WTC11 (cell line): ENCODE measurements at regions not wholly inside any gene's neighbourhood (a gene's known extent, or its start where the extent isn't known, plus 50 kb on each side); places are given as distances from the start of the nearest gene placed in this dataset.

Experiments
- ATAC-seq: fragments of 200-7000 bp; cut with Tn5 transposase; 2 replicates; pipeline ENCODE4 v1.10.0; 2021; ENCODE audit warnings: mild to moderate bottlenecking, moderate library complexity
- CTCF ChIA-PET: fragments of 300-600 bp; sonication (Branson Sonifier 250); formaldehyde crosslinking; loops from one replicate; lab custom pipeline; 2021; ENCODE audit warnings: antibody characterized with exemption; lab: Charles Lee
- POLR2A ChIA-PET: fragments of 350-600 bp; sonication (Branson Sonifier 250); formaldehyde crosslinking; loops from one replicate; lab custom pipeline; 2021; ENCODE audit warnings: antibody characterized with exemption; lab: Charles Lee
- DNase-seq: peaks from one replicate; pipeline ENCODE4 v3.0.0; 2021; ENCODE audit warnings: low spot score
- H3K27ac Mint-ChIP-seq: 2 replicates; pipeline ENCODE4 v1.8.0; 2021; ENCODE audit warnings: mixed read lengths
- H3K27me3 Mint-ChIP-seq: 2 replicates; pipeline ENCODE4 v1.8.0; 2021; ENCODE audit warnings: low read depth, mild to moderate bottlenecking, moderate library complexity, mixed read lengths
- H3K36me3 Mint-ChIP-seq: 2 replicates; pipeline ENCODE4 v1.8.0; 2021; ENCODE audit warnings: mixed read lengths
- H3K4me1 Mint-ChIP-seq: 2 replicates; pipeline ENCODE4 v1.8.0; 2022; ENCODE audit warnings: mixed read lengths
- H3K4me3 Mint-ChIP-seq: 2 replicates; pipeline ENCODE4 v1.8.0; 2021; ENCODE audit warnings: mild to moderate bottlenecking, moderate library complexity, mixed read lengths
- H3K9me3 Mint-ChIP-seq: 2 replicates; pipeline ENCODE4 v1.8.0; 2021; ENCODE audit warnings: mixed read lengths
- ATF6 ChIP-seq: sonication (generic); formaldehyde crosslinking; IDR thresholded peaks from 2 replicates; pipeline ENCODE4 v1.8.1; 2023; ENCODE audit warnings: mild to moderate bottlenecking, missing genetic modification reagents
- CREM ChIP-seq: sonication (generic); formaldehyde crosslinking; IDR thresholded peaks from 2 replicates; pipeline ENCODE4 v1.8.1; 2022; ENCODE audit warnings: mild to moderate bottlenecking, missing genetic modification reagents, moderate library complexity
- EMX1 ChIP-seq: fragments of 250-450 bp; sonication (Bioruptor Pico); IDR thresholded peaks from 2 replicates; pipeline ENCODE4 v1.8.0; 2021; ENCODE audit warnings: mild to moderate bottlenecking
- FOXP1 ChIP-seq: sonication (generic); formaldehyde crosslinking; IDR thresholded peaks from 2 replicates; pipeline ENCODE4 v1.8.0; 2022; ENCODE audit warnings: missing genetic modification reagents, mild to moderate bottlenecking, moderate library complexity, borderline replicate concordance
- GRHL2 ChIP-seq: fragments of 250-450 bp; sonication (Bioruptor Pico); IDR thresholded peaks from 2 replicates; pipeline ENCODE4 v1.8.0; 2022; ENCODE audit warnings: mild to moderate bottlenecking, moderate library complexity; ENCODE audit not compliant: insufficient replicate concordance, severe bottlenecking
- PRDM15 ChIP-seq: sonication (generic); formaldehyde crosslinking; IDR thresholded peaks from 2 replicates; pipeline ENCODE4 v1.8.0; 2022; ENCODE audit warnings: missing genetic modification reagents
- RELA ChIP-seq: sonication (generic); formaldehyde crosslinking; IDR thresholded peaks from 2 replicates; pipeline ENCODE4 v1.8.1; 2022; ENCODE audit warnings: missing genetic modification reagents, mild to moderate bottlenecking, borderline replicate concordance
- ZMAT4 ChIP-seq: fragments of 250-450 bp; sonication (Bioruptor Pico); IDR thresholded peaks from 2 replicates; pipeline ENCODE4 v1.9.0; 2021; ENCODE audit warnings: mild to moderate bottlenecking
- ZNF219 ChIP-seq: sonication (generic); formaldehyde crosslinking; IDR thresholded peaks from 2 replicates; pipeline ENCODE4 v1.8.0; 2023; ENCODE audit warnings: missing genetic modification reagents, mild to moderate bottlenecking, borderline replicate concordance
- ZNF416 ChIP-seq: fragments of 250-450 bp; sonication (Bioruptor Pico); IDR thresholded peaks from 2 replicates; pipeline ENCODE4 v1.9.0; 2021; ENCODE audit warnings: mild to moderate bottlenecking, inconsistent platforms
- ZNF512 ChIP-seq: sonication (generic); formaldehyde crosslinking; IDR thresholded peaks from 2 replicates; pipeline ENCODE4 v1.8.1; 2022; ENCODE audit warnings: missing genetic modification reagents, borderline replicate concordance
- ZNF532 ChIP-seq: fragments of 250-450 bp; sonication (Bioruptor Pico); IDR thresholded peaks from 2 replicates; pipeline ENCODE4 v1.9.0; 2021; ENCODE audit warnings: mild to moderate bottlenecking, borderline replicate concordance
- TF ChIP-seq, protein P1 (sequence below): sonication (generic); formaldehyde crosslinking; IDR thresholded peaks from 2 replicates; pipeline ENCODE4 v1.8.1; 2022; ENCODE audit warnings: mild to moderate bottlenecking, moderate library complexity, missing genetic modification reagents
- TF ChIP-seq, protein P2 (sequence below): sonication (generic); formaldehyde crosslinking; IDR thresholded peaks from 2 replicates; pipeline ENCODE4 v1.8.0; 2022; ENCODE audit warnings: mild to moderate bottlenecking, missing genetic modification reagents

DNA sequence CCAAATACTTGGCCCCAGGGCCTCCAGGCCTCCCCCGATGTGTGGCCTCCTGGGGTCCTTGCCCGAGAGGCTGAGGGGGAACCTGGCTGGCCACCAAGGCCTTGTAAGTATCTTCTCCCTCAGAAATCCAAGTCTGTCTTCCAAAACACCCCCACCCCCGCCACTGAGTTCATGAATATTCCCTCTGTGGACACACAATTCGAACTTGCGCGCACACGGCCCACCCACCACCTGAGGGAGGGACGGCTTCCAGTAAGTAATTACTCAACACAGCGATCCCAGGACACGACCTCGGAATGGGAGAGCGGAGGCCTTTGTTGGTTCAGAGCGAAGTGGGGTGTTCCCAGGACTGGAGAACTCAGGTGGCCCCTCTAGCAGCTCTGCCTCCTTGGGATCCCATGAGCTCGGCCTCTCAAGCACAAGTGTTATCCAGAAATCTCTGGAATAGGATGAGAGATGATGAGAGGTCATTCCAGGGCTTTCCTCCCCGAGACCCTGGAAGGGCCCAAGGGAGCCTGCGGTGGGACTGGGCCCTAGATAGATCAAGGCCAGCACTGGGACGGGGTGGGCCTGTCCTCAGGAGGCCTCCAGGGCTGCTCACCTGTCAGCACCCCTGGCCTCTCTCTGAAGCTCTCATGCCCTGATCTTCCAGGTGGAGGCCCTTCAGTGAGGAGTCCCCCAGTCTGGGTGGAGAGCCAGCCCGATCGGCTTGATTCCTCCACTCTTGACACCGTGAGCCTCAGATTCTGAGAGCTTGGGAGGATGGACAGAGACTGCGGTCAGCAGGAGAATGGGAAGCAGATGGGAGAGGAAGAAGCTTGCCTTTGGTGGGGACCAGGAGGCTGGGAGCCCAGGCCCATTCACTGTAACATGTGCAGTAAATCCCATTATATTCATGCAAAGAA is 219.0 kb upstream of the RTL1 start:
- POLR2A ChIA-PET = no interaction called here
- H3K4me3 Mint-ChIP-seq = no peak overlapping the region
- DNase-seq (no peak), ATAC-seq (no peak)
- H3K9me3 Mint-ChIP-seq = peaks cover 3% of the 10 kb centered on the region; the same call in 1 of the 2 replicates
- CTCF ChIA-PET = interaction anchor here (1.2 kb wide), 1 partner anchor 61 kb away, joined by 3 read pairs; no protein-coding TSS in a partner anchor
- H3K36me3 Mint-ChIP-seq = no peaks in the 10 kb centered on the region
- peaks cover 7% of the 10 kb centered on the region; the same call in 1 of the 2 replicates for H3K27me3 Mint-ChIP-seq
- peaks cover 11% of the 10 kb centered on the region; the same call in 1 of the 2 replicates for H3K4me1 Mint-ChIP-seq
- TF ChIP-seq ZNF512 (no peak), ZMAT4 (CRISPR knock-in tag) (no peak), FOXP1 (CRISPR knock-in tag) (no peak), PRDM15 (CRISPR knock-in tag) (no peak), CREM (CRISPR knock-in tag) (no peak), GRHL2 (CRISPR knock-in tag) (no peak), RELA (CRISPR knock-in tag) (no peak), ATF6 (no peak), ZNF219 (CRISPR knock-in tag) (no peak), EMX1 (CRISPR knock-in tag) (no peak), ZNF532 (CRISPR knock-in tag) (no peak), ZNF416 (no peak)
- TF ChIP-seq, protein P1, sequence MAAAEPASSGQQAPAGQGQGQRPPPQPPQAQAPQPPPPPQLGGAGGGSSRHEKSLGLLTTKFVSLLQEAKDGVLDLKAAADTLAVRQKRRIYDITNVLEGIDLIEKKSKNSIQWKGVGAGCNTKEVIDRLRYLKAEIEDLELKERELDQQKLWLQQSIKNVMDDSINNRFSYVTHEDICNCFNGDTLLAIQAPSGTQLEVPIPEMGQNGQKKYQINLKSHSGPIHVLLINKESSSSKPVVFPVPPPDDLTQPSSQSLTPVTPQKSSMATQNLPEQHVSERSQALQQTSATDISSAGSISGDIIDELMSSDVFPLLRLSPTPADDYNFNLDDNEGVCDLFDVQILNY = no peak
- TF ChIP-seq, protein P2, sequence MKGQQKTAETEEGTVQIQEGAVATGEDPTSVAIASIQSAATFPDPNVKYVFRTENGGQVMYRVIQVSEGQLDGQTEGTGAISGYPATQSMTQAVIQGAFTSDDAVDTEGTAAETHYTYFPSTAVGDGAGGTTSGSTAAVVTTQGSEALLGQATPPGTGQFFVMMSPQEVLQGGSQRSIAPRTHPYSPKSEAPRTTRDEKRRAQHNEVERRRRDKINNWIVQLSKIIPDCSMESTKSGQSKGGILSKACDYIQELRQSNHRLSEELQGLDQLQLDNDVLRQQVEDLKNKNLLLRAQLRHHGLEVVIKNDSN (CRISPR knock-in tag) = no peak
- H3K27ac Mint-ChIP-seq = no peak overlapping the region
